ENCODE measurements at regions not wholly inside any gene's neighbourhood (a gene's known extent, or its start where the extent isn't known, plus 50 kb on each side); places are given as distances from the start of the nearest gene placed in this dataset.
"Not testable (repeated sequence)": the region's sequence is repeated elsewhere in the genome, so short reads cannot be mapped to it uniquely, and the experiment has no call there.

DNA sequence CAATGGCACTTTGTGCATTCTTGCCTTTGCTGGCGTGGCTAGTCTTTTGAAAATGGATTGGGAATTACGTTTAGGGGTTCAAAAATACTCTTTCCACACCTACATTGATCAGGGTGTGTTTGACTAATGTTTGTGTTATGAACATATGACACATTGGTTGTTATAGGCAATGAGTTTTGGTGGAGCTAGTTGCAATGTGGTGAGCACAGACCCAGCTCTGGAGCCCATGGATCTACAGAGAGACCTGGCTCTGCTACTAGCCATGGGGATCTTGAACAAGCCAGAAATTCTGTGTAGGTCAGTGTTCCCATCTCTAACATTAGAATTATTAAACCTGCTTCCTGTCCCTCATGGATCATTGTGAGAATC is 222.4 kb upstream of the UBL3 start:
- DNase-seq (ENCODE audit: low read depth in 2 of 3, low spot score in 2 of 3) = no peak

DNA sequence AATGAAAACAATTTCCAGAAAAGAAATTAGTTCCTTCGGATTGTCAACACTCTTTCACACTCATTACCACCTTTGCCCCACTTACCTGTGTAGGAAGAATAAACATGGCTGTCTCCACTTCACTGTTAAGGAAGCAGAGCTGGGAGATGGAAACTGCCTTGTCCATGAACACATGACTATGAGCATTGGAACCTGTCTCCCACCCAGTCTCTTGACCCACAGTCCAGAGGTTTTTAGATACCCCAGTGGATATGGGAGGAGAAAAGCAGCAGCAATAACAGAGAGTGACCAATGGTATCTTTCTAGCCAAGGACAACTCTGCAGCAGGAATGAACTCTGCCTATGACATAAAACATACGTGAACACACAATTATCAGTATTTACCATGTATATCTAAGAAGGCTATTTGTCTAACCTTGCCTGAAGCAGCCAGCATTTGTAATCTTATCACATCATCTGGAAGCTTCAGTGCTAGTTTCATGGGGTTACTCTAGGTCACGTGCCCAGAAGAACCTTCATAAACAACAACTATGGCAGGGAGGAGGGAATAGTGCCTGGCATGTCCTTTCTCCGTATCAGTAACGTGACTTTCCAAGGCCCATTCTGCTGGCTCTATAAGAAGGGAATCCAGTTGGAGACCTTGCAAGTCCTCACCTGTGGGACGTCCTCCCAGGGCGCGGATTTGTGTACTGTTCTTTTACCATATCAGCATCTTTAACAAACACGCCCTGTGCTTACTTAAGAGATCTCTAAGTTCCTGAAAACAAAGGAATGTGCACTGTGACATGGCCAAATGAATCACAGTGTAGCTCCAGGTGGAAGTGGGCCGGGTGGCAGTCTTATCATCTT is 221.8 kb upstream of the UBL3 start:
- DNase-seq (ENCODE audit: low read depth in 2 of 3, low spot score in 2 of 3) = no peak

DNA sequence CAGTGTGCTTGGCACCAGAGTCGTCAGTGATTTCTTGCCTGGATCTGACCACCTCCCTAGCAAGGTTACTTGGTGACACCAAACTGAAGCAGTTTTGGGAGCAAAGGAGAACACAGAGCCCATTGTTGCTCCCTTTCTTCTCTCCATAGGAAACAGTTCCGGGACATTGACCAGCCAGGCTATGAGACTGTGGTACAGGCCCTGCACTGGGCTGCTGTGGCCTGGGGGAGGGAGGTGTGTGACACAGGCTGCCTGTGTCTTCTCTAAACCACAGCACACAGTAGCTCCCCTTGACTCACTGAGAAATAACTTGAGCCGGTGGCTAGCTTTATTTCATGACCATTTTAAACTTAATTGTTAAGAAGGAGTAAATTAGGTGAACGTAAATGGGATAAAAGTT is 214.8 kb upstream of the UBL3 start:
- no peak for DNase-seq (ENCODE audit: low read depth in 2 of 3, low spot score in 2 of 3)

DNA sequence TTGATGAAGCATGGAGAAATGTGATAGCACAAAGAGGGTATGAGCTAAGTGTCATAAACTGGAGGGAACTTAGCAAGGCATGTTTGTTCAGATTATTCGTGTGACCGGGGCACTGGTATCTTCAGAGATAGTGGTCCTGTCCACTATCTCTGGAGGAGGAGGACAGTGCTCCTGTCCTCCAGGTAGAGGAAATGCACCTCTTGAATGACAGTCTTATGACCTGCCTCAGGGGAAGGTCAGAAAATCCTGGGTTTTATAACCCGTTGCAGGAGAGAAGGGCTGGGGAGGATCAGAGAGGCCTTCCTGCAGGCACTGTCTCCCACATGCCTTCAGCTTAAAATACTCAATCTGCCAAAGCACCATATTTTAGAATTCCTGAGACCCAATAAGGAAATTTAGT is 213.5 kb upstream of the UBL3 start:
- no peak for DNase-seq (ENCODE audit: low read depth in 2 of 3, low spot score in 2 of 3)

DNA sequence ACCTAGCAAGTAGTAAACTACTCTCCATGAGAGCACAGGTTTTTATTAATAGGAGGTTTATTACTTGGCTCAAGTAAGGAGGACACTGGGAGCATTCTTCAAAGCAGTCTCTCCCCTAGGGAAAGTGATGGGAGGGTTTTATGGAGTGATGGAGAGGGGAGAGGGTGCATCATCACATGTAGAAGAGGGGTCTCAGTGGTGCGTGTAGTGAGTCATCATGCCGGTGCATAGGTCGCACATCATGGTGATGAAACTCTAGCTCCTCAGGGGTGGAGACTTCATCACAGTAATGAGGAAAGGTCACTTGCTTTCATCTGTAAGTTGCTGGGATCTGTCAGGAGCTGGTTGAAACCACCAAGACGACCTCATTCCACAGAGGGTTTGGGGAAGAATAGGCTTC is 210.8 kb upstream of the UBL3 start:
- DNase-seq (ENCODE audit: low read depth in 2 of 3, low spot score in 2 of 3) = no peak

DNA sequence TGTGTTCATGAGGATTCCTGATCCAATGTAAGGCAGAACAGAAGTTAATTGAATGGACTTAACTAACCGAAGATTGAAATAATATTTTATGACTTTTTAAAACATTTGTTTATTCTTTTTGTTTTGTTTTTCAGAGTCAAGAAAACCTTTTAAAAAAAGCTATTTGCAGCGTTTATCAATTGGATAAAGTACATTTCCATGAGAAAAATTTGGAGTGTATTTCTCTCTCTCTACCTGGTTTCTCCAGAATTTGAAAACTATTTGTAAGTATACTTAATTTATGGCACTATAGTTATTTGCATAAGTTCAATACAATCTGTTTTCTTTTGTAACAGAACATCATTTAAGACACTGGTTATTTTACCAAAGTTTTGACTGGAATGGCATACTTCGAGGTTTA is 208.0 kb upstream of the UBL3 start:
- DNase-seq (ENCODE audit: low read depth in 2 of 3, low spot score in 2 of 3) = no peak

DNA sequence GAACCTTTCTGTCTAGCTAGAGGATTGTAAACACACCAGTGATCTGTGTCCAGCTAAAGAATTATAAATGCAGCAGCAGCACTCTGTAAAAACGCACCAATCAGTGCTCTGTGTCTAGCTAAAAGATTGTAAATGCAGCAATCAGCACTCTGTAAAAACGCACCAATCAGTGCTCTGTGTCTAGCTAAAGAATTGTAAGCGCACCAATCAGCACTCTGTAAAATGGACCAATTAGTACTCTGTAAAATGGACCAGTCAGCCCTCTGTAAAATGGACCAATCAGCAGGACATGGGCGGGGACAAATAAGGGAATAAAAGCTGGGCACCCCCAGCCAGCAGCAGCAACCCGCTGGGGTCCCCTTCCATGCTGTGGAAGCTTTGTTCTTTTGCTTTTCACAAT is 204.1 kb upstream of the UBL3 start:
- DNase-seq (ENCODE audit: low read depth in 2 of 3, low spot score in 2 of 3) = not testable (repeated sequence)

DNA sequence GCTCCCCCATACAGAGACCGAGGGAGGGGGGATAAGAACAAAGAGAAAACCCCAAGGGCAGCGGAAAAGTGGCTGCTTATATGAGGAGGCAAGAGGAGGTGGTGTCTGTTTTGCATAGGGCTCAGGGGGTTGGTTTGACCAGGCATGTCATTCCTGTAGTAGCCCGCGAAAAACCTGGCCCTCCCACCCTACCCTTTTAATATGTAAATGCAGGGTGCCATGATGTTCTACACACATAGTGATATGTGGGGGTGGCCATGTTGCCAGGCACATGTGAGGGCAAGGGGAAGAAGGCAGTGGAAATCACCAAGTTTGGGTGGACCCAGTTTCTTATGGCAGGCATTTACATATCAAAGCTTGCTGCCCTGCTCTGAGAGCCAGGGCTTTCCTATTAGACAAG is 203.5 kb upstream of the UBL3 start:
- no peak for DNase-seq (ENCODE audit: low read depth in 2 of 3, low spot score in 2 of 3)

DNA sequence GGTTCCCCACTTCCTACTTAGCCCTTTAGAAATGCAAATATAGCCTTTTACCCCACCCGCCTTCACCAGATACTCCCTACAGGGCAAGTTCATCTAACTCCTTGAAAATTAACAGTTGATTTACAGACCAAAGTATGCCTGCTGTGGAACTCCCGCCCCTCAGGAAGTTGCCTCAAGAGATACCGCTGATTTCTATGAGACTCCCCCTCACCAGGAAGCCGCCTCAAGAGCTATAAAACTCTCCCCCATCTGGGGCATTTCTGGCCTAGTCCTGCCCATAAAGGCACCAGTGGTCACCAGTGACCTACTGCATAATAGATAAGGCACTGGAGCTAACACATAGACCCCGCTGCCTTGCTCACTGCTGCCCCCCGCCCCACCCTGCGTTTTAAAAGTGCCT is 201.7 kb upstream of the UBL3 start:
- DNase-seq (ENCODE audit: low read depth in 2 of 3, low spot score in 2 of 3) = peak in 2 of 3 donors; percentile 10 to 51

DNA sequence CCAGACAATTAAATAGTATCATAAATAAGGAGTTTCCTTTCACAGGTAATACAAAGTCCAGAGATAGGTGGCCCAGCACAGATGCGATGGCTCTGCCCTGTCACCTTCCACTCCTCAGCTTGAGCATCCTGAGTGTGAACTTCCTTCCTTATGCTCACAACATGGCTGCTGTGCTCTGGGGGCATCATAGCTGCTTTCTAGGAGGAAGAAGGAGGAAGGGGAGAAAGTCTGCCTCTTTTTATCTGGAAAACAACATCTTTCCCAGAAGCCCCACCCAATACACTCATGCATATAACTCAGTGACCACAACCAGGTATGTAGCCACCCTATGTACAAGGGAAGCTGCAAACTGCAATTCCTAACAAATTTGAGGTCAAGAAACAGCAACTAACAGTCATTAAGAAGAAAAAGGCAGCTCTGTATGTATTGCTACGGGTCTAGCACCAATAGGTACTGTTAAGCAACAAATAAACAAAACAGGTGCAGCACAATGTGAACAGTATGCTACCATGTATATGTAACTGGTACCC is 201.2 kb upstream of the UBL3 start:
- DNase-seq (ENCODE audit: low read depth in 2 of 3, low spot score in 2 of 3) = no peak

DNA sequence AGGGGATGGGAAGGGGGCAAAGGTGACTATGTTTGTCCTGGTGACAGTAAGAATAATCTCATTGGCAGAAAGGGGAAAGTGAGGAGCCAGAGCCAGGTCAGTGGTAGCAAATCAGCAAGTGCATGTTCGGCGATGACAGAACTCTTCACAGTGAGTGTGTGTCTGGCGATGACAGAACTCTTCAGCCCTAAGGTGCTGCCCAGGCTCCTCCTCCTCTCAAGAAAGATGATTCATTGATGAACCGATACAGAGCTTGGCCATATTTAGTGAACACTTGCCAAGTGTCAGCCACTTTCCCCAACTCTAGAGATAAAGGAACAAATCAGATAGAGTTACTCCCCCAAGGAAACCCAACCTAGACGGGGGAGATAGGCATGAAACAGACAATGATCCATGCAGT is 199.3 kb upstream of the UBL3 start:
- no peak for DNase-seq (ENCODE audit: low read depth in 2 of 3, low spot score in 2 of 3)

DNA sequence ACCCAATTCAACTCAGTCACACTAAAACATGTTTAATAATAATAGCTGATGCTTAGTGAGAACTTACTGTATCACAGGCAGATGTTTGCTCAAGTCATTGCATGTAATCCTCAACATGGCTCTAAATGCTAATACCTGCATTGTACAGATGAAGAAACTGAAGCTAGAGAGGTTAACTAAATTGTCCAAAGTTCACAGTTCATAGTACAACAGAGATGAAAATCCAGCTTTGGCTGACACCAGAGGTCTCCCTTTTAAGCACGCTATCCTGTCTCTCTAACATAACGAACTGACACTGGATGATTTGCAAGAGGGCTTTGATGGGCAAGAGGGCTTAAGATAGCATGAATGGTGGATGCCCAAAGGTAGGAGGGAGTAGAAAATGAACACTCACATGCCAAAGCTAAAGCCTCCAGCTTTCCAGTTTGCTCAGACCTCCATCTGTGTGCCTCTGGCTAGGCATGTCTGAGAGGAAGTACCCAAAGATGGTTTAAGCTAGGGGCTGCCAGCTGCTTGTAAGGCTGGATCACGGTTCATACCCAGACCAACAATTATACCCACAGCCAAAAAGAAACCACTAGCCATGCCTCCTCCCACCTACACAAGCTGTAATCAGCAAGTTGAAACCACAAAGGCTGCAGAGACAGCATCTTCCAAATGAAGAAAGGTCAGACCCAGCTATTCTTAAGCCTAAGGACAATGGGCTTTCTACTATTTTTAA is 196.9 kb upstream of the UBL3 start:
- peak in 1 of 3 donors; percentile 67 for DNase-seq (ENCODE audit: low read depth in 2 of 3, low spot score in 2 of 3)

DNA sequence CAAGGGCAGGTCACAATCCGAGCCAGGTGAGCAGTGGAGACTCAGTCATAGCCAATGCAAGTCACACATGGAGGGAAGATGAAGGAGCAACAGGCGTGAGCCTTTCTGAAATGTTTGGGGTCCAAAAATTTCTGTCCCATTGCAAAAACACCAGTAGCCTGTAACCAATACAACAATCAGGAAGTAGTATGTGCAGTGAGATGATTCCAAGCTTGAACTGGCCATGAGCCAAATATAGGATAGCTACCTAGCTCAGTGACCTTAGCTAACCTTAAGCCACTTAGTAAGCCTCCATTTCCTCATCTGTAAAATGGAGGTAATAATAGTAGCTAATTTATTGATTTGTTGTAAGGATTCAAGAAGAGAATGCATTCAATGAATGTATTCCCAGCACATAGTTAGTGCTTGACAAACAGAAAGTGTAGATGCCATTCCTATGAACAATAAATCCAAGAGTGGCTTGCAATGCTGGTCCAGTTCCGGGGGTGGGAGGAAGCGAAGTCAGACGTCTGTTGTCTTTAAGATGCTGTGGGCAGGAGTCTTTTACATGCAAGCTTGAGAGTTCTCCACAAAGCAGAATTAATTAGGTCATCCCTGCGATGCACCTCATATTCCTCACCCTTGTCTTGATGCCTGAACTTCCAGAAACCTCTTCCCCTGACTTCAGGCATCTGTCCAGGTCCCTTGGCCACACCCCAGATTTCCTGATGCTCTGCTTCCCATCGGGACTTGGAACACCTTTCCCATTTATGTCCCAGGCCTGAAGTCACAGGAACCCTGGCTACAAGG is 195.7 kb upstream of the UBL3 start:
- DNase-seq (ENCODE audit: low read depth in 2 of 3, low spot score in 2 of 3) = no peak

DNA sequence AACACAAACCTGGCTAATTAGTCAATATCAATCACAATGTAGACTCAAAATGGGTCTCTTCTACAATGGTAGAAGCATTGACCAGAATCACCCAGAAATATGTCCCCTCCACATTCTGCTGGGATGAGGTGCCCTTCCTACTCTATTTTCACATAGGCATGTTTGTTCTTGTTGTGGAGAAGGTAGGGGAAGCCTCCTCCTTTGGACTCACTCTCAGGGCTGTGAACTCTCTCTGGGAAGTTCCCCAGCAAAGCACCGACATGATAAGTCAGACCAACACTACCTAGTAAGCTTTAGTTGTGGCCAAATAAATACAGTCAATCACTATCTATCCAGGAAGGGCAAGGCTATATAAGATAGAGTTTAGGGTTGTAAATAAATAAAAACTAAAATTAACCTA is 194.5 kb upstream of the UBL3 start:
- no peak for DNase-seq (ENCODE audit: low read depth in 2 of 3, low spot score in 2 of 3)

DNA sequence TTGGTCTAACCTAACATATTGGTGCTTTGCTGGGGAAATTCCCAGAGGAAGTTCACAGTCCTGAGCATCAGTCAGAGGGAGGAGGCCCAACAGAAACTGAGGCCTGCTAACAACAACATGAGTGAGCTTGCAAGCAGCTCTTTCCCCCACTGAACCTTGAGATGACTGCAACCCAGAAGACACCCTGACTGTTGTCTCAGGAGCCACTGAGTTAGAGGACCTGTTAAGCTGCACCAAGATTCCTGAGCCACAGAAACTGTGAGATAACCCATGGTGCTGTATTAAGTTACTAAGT is 193.2 kb upstream of the UBL3 start:
- no peak for DNase-seq (ENCODE audit: low read depth in 2 of 3, low spot score in 2 of 3)

DNA sequence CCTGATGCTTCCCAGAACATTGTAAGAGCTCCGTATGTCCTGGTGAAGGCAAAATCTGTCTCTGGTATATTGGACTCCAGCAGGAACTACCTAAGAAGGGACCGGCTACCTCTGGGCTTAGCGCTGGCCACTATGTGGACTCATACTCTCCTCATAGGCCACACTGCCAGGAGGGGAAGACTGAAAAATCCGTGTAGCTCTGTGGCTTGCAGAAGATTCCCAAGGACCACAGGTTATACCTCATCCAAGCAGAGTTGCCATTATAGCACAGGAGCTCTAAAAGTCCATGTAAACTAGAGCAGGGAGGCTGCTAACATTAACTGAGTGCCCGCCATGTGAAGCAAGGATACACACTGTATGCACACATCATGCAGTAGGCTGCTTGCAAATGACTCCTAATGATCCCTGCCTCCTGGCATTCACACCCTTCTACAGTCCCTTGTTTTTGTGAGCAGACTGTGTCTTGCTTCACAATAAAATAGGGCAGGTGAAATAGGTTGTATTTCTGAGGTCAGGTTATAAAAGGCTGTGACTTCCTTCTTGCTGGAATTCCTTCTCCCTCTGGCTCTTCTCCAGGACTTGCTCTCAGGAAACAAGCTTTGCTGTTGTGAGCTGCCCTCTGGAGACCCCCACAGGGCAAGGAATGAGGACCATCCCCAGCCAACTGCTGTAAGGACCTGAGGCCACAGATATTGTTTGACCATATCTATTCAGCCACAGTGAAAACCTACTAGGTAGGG is 192.6 kb upstream of the UBL3 start:
- DNase-seq (ENCODE audit: low read depth in 2 of 3, low spot score in 2 of 3) = no peak

DNA sequence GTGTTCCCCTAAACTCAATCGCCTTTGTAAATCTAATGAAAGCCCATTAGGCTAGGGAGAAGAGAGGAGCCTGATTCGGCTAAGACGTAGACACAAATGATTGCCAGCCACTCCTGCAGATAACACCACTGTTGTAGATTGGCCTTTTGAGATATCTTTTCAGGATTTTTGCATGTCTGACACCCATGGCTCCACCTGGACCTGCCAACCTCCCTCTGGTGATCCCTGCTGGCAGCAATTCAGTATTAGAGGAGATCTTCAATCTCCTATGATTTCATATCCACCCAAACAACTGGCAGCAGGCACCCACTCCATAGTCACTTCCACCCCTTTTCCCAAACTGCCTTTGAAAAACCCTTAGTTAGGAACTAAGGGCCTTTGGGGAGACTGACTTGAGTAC is 191.9 kb upstream of the UBL3 start:
- no peak for DNase-seq (ENCODE audit: low read depth in 2 of 3, low spot score in 2 of 3)

DNA sequence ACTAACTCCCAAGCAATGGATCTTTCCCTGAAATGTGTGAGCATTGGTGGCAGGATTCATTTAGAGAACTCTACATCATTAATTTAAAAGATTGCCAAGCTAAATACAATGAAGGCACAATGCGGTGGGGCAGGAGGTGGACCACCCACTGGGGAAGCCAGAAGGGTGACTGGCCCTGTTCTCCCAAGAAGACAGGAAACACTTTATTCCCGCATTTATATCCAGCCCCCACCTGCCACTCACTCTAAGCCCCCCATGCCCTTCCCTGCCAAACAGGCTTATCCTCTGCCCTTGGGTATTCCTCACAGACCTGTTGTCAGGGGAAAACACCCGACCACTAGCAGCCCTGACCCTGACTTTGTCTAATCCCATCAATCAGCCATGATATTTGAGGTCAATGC is 189.1 kb upstream of the UBL3 start:
- DNase-seq (ENCODE audit: low read depth in 2 of 3, low spot score in 2 of 3) = no peak

DNA sequence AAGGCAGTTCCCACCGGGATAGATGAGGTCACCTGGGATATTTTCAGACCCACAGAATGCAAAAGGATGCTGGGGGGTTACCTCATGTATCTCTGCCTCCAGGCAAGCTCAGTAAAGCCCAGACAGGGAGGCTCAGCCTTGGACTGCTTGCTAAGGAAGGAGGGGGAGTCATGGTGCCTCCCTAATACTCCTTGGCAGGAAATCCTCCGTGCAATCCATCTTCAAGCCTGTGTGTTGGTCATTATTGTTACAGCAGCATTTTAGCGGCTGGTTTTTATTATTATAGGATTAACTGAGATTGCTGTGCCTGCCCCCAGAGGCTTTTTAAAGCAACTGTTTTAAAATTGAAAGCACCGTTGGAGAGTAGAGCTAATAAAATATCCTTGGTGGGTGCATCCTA is 188.5 kb upstream of the UBL3 start:
- DNase-seq (ENCODE audit: low read depth in 2 of 3, low spot score in 2 of 3) = no peak

DNA sequence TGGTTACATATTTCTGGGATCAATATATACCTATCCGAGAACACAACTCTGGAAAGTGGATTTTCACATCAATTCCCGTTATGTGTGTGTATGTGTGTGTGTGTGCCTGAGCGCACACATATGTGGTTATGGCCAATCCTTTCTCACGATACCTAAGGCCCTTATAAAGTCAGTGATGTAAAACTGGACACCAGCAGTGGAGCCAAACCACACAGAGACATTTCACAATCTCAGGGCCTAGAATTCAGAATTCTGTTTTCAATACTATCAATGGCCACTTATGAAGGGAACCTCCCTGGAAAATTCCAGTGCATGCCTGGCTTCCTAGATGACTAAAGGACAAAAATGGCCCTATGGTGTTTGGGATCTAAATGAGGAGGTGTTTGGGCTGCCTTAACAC is 187.3 kb upstream of the UBL3 start:
- no peak for DNase-seq (ENCODE audit: low read depth in 2 of 3, low spot score in 2 of 3)

DNA sequence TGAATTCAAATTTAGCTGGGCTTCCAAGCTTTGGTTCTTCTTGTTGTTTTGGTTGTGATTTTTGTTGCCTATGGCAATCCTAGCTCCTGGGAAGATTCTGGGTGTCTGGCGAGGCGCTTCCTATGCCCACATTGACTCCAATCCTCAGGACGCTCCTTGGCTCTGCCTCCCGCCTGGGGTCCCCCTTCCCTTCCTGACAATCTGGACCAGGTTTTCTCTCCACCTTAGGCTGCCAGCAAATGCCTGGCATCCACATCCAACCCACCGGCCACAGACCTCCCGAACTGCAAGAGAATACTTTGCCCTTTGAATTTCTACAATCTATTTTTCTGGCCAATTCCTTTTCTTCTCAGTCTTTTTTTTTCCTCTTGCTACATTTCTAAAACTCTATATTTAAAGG is 186.9 kb upstream of the UBL3 start:
- no peak for DNase-seq (ENCODE audit: low read depth in 2 of 3, low spot score in 2 of 3)

Data from hematopoietic multipotent progenitor cell (in vitro differentiated cells).